Breast epithelium (tissue), 4 donors: ENCODE measurements at regions not wholly inside any gene's neighbourhood (a gene's known extent, or its start where the extent isn't known, plus 50 kb on each side); places are given as distances from the start of the nearest gene placed in this dataset.

Experiments
- DNase-seq, 2 donors: peaks; one replicate each; pipeline ENCODE4 v3.0.0-alpha.2; 2019; ENCODE audit warnings: low spot score in 2 of 2
- H3K27ac ChIP-seq, 2 donors: fragments of 200-600 bp; sonication (generic) in 1 of 2; one replicate each; pipeline ENCODE4 v1.5.1; 2016 to 2019; ENCODE audit warnings: mild to moderate bottlenecking in 1 of 2
- H3K27me3 ChIP-seq, 2 donors: fragments of 200-600 bp; sonication (generic) in 1 of 2; one replicate each; pipeline versions ENCODE4 v1.5.1 to v1.6.0; 2017 to 2019; ENCODE audit warnings: control low read depth in 1 of 2, mild to moderate bottlenecking in 1 of 2
- H3K36me3 ChIP-seq: fragments of 200-600 bp; one replicate; pipeline ENCODE4 v1.5.1; 2019
- H3K4me1 ChIP-seq, 2 donors: fragments of 200-600 bp; sonication (generic); one replicate each; pipeline ENCODE4 v1.5.1; 2016 to 2019; ENCODE audit warnings: control low read depth in 1 of 2
- H3K4me3 ChIP-seq, 3 donors: fragments of 200-600 bp; sonication (generic); 1 replicate in 2 of 3; 2 replicates in 1 of 3; pipeline ENCODE4 v1.5.1; 2016 to 2019; ENCODE audit warnings: mild to moderate bottlenecking in 3 of 3, moderate library complexity in 2 of 3
- H3K9me3 ChIP-seq, 2 donors: fragments of 200-600 bp; sonication (generic) in 1 of 2; one replicate each; pipeline ENCODE4 v1.5.1; 2016 to 2019; ENCODE audit warnings: control low read depth in 1 of 2
- CTCF ChIP-seq, 3 donors: fragments of 450-650 bp; IDR thresholded peaks; one replicate each; pipeline ENCODE4 v1.5.1; 2016 to 2017; ENCODE audit warnings: antibody characterized with exemption in 3 of 3, mild to moderate bottlenecking in 3 of 3, moderate library complexity in 3 of 3
- POLR2A ChIP-seq: fragments of 450-650 bp; IDR thresholded peaks from one replicate; pipeline ENCODE4 v1.6.1; 2016; ENCODE audit warnings: antibody characterized with exemption, mild to moderate bottlenecking, moderate library complexity
- POLR2AphosphoS5 ChIP-seq, 3 donors: sonication (generic); formaldehyde crosslinking; IDR thresholded peaks; one replicate each; pipeline ENCODE4 v1.6.1; 2017; ENCODE audit warnings: antibody characterized with exemption in 3 of 3
- intact Hi-C: fragments of 100-400 bp; cut with DNase I; formaldehyde crosslinking; loops from one replicate; pipeline ENCODE4 v1.15.1; 2023; ENCODE audit warnings: low total_unique reads

GRCh38 chr7:136369225-136369624 is 392.1 kb upstream of the MTPN start:
- TF ChIP-seq POLR2A: no peak
- no peak for TF ChIP-seq POLR2AphosphoS5 (IDR thresholded peaks at IDR 0.05)
- no peak for TF ChIP-seq CTCF (IDR thresholded peaks at IDR 0.05)
- intact Hi-C loops: no loop called here
- DNase-seq: no peak
- no peaks in the 10 kb centered on the region for H3K9me3 ChIP-seq
- H3K4me1 ChIP-seq: no peaks in the 10 kb centered on the region
- no peak overlapping the region for H3K27ac ChIP-seq
- H3K36me3 ChIP-seq: no peaks in the 10 kb centered on the region
- no peaks in the 10 kb centered on the region for H3K27me3 ChIP-seq
- no peak overlapping the region for H3K4me3 ChIP-seq

- H3K4me3 ChIP-seq: no peak overlapping the region
- no peaks in the 10 kb centered on the region for H3K36me3 ChIP-seq
- no peak overlapping the region for H3K27ac ChIP-seq
- no peaks in the 10 kb centered on the region for H3K4me1 ChIP-seq
- intact Hi-C loops: no loop called here
- no peaks in the 10 kb centered on the region for H3K27me3 ChIP-seq
- TF ChIP-seq CTCF (IDR thresholded peaks at IDR 0.05) (no peak), POLR2AphosphoS5 (IDR thresholded peaks at IDR 0.05) (no peak), POLR2A (no peak)
- no peak for DNase-seq
- H3K9me3 ChIP-seq: peaks cover 0 to 9% of the 10 kb centered on the region in 2 donors
These were observed 382.3 kb upstream of the MTPN start for GRCh38 chr7:136359333-136359903.

- Histone ChIP-seq H3K4me1 (no peaks in the 10 kb centered on the region), H3K4me3 (no peak overlapping the region), H3K9me3 (no peaks in the 10 kb centered on the region), H3K27ac (no peak overlapping the region), H3K36me3 (no peaks in the 10 kb centered on the region), H3K27me3 (no peaks in the 10 kb centered on the region)
- no peak for TF ChIP-seq CTCF (IDR thresholded peaks at IDR 0.05)
- TF ChIP-seq POLR2A: no peak
- TF ChIP-seq POLR2AphosphoS5 (IDR thresholded peaks at IDR 0.05): no peak
- no peak for DNase-seq
- intact Hi-C loops: no loop called here
These were observed 376.1 kb upstream of the MTPN start for GRCh38 chr7:136353287-136353686.

GRCh38 chr7:136348542-136349192 is 371.5 kb upstream of the MTPN start:
- TF ChIP-seq POLR2AphosphoS5 (IDR thresholded peaks at IDR 0.05) (no peak), POLR2A (no peak), CTCF (IDR thresholded peaks at IDR 0.05) (no peak)
- H3K27ac ChIP-seq: no peak overlapping the region
- no peaks in the 10 kb centered on the region for H3K36me3 ChIP-seq
- H3K27me3 ChIP-seq: no peaks in the 10 kb centered on the region
- no peak overlapping the region for H3K4me3 ChIP-seq
- DNase-seq: no peak
- no peaks in the 10 kb centered on the region for H3K9me3 ChIP-seq
- intact Hi-C loops: no loop called here
- no peaks in the 10 kb centered on the region for H3K4me1 ChIP-seq

GRCh38 chr7:136348142-136348541 is 371.0 kb upstream of the MTPN start:
- no peak overlapping the region for H3K4me3 ChIP-seq
- DNase-seq: no peak
- H3K27ac ChIP-seq: no peak overlapping the region
- no peaks in the 10 kb centered on the region for H3K4me1 ChIP-seq
- intact Hi-C loops: no loop called here
- H3K9me3 ChIP-seq: no peaks in the 10 kb centered on the region
- no peaks in the 10 kb centered on the region for H3K36me3 ChIP-seq
- H3K27me3 ChIP-seq: no peaks in the 10 kb centered on the region
- no peak for TF ChIP-seq CTCF (IDR thresholded peaks at IDR 0.05)
- no peak for TF ChIP-seq POLR2AphosphoS5 (IDR thresholded peaks at IDR 0.05)
- no peak for TF ChIP-seq POLR2A
